Activated CD8-positive, alpha-beta memory T cell treated with anti-CD3 and anti-CD28 coated beads, Interleukin-2, amount 50 U/mL, for 4 hours (primary cell): ENCODE measurements at regions not wholly inside any gene's neighbourhood (a gene's known extent, or its start where the extent isn't known, plus 50 kb on each side); places are given as distances from the start of the nearest gene placed in this dataset.
"Not testable (repeated sequence)": the region's sequence is repeated elsewhere in the genome, so short reads cannot be mapped to it uniquely, and the experiment has no call there.

ENCODE experiments used
- DNase-seq: peaks from one replicate; pipeline ENCODE4 v3.0.0-alpha.2; 2020

DNA sequence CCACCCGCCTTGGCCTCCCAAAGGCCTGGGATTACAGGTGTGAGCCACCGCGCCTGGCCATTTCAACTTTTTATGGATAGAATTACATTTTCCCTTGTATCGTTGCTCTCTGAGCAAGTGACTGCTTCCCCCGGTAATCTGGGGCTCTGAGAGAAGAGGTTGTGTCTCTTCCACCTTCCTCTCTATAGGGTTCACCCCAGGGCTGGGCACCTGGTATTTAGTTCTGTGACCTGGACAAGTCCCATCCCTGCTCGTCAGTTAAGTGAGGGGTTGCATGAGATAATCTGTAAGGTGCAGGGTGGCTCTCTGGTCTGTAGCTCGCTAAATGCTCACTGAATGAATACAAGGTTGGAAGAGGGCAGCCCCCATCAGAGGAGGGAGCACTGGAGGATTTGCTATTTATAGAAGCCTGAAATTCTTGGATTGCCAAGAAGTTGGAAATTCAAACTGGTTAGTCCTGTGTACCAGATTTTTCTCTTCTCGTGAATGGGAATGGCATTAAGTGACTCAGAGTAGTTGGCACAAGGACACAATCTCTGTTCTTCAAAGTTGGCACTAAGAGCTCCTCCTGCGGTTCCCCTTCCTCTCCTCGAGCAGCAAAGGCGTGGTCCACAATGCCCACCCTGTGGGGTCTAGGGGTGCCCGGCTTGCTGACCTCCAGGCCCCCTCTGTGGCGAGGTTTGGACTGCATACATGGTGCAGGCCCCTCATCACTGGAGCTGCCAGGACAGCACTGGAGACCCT lies 68.1 kb upstream of the DLG1 start:
- no peak for DNase-seq

DNA sequence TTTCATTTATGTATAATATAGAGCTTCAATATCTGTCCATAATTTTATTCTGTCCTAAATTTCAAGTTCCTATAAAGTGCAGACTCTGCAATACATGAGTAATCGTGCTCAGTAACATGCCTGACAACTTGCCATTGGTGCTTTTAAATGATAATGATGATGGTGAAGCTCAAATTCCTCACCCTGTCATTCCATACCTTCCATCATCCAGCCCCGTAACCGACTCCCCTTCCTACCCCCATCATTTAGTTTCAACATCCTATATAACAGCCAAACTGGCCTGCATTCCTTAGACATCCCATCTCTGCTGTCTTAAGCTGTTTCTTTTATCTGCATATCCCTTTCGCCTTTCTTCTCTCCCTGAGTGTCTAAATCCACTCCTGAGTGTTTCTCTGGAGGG lies 67.2 kb upstream of the DLG1 start:
- no peak for DNase-seq

DNA sequence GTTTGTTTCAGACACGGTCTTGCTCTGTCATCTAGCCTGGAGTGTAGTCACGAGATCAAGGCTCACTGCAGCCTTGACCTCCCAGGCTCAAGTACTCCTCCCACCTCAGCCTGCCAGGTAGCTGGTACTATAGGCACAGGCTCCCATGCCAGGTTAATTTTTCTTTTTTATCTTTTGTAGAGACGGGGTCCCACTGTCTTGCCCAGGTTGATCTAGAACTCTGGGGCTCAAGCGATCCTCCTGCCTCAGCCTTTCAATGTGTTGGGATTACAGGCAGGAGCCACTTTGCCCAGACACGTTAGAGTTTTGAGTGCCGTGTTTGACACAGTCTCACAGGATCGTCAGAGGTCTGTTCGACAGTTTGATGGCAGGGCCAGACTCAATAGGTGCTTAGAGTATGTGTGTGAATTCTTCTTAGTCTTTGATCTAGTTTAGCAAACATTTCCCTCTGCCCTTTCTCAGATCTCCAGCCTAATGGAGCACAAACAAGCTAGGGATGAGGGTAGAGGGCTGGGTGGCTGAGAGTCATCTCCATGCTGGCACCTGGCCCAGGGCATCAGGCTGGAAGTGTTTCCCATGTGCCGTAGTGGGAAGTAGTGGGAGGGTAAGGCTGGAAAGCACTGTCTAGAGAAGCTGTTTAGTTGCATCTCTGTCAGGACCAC lies 66.1 kb upstream of the DLG1 start:
- DNase-seq = no peak

DNA sequence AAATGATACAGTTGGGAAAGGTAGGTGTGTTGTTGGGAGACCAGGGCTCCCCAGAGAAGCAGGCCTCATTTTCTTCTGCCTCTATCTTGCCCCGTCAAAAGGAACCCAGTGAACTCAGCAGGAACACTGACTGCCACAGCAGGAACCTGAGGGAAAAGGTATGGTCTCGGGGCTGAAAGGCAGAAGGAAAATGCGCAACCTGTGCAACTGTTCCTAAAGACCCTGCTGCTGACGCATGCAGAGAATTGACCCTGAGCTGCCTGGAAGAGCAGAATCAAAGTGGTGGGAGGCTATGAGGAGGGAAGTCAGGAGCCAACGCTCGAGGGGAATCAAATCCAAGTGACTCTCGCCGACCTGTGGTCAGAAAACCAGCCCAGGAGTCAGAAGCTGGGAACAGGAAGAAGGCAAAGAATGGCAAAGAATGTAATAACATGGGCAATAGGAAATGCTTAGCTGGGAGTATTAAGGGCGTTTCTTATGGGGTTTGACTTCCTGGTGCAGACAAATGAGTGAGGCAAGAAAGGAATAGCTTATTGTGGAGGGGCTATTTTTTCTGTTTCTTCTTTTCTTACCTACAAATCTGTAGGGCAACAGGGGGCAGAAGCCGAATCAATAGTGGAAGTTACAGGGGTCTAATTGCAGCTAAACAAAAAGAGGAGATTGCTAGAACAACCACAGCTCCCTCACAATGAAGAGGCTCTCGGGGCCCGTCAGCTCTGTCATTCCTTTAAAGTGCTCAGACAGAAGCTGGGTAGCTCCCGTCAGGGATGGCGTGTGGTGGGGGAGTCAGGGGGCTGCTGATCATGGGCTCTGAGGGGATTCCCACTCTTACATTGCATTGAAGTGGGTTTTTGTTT lies 65.4 kb upstream of the DLG1 start:
- no peak for DNase-seq

DNA sequence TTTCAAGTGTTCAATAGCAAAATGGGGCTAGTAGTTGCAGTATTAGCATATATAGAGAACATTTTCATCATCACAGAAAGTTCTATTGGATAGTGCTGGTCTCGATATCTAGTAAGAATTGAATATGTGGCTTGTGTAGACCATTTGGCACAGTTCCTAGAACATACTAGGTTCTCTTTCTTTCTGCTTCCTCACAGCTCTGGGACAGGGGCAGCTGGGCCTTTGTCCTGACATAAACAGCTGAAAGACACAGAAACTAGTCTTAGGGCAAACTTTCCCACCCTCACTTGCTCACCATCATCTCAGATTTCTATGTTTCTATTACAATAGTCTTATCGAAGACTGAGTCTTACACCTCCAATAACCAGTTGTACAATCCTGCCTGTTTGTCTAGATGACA lies 63.7 kb upstream of the DLG1 start:
- no peak for DNase-seq

DNA sequence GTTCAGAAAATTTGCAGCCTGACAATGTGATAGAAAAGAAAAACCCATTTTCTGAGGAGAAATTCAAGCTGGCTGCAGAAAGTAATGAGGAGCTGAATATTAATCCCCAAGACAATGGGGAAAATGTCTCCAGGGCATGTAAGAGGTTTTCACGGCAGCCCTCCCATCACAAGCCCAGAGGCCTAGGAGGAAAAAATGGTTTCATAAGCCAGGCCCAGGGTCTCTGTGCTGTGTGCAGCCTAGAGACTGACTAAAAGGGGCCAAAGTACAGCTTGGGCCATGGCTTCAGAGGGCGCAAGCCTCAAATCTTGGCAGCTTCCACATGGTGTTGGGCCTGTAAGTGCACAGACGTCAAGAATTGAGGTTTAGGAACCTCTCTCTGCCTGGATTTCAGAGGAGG lies 61.7 kb upstream of the DLG1 start:
- DNase-seq = not testable (repeated sequence)

DNA sequence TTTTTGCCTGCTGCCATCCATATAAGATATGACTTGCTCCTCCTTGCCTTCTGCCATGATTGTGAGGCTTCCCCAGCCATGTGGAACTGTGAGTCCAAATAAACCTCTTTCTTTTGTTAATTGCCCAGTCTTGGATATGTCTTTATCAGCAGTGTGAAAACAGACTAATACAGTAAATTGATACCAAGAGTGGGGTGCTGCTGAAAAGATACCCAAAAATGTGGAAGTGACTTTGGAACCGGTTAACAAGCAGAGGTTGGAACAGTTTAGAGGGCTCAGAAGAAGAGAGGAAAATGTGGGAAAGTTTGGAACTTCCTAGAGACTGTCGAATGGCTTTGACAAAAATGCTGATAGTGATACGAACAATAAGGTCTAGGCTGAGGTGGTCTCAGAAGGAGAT lies 61.1 kb upstream of the DLG1 start:
- not testable (repeated sequence) for DNase-seq

DNA sequence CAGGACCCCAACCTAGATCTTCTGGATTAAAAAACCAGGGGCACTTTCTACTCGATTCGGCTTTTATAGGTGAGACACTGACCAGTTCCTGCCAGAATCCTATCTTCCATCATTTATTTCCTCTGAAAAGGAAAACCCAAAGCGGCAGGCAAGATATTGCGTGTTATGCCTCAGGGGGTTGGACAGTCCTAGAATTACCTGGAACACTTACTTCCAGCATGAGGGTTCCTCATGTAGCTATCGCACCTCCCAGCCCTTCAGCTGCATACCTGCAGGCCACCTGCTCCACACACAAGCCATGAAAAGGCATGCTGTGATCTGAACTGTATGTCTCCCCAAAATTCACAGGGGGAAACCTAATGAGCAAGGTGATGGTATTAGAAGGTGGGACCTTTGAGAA lies 58.3 kb upstream of the DLG1 start:
- DNase-seq = no peak

DNA sequence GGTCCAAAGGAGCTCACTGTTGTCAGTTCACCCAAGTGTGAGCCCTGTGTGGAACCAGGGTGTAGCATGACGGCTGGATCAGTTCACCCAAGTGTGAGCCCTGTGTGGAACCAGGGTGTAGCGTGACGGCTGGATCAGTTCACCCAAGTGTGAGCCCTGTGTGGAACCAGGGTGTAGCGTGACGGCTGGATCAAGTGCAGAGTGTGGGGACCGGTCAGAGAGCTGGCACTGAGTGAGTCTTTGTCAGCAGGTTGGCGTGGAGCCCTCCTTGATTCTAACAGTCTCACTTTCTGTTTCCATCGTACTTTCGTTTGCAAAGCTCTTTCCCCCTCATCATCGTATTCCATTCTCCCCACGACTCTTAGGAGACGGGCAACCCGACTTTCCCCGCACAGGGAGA lies 57.9 kb upstream of the DLG1 start:
- no peak for DNase-seq

DNA sequence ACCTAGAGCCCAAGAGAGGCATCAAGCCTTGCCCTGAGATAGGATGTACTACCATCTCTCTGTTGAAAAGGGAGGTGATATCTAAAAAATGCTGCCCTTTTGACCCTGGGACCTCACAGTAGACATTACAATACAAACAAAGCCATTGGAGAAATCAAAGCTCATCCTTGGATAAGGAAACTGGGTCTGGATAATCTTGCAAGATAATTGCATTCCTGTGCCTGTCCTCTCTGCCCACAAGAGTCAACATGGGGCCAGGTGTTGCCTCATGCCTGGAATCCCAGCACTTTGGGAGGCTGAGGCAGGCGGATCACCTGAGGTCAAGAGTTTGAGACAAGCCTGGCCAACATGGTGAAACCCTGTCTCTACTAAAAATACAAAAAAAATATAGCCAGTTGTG lies 57.3 kb upstream of the DLG1 start:
- no peak for DNase-seq

DNA sequence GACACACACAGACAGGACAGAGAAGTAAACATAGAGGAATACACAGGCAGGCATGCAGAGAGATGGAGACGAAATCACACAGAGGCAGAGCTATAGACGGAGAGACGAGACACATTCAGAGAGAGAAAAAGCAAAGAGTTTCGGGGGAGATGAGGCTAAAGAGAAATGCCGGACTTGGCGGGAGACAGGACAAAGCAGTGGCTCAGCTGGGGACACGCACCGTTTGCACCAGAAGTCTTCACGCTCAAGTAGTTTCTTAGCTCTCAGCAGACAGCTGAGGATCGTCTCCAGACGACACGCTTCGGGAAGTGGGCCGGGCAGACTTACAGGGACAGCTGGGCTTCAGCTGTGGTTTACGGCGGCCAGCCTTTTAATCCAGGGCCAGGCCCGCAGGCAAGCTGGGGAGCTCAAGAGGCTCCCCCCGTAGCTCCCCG lies 56.2 kb upstream of the DLG1 start:
- no peak for DNase-seq

DNA sequence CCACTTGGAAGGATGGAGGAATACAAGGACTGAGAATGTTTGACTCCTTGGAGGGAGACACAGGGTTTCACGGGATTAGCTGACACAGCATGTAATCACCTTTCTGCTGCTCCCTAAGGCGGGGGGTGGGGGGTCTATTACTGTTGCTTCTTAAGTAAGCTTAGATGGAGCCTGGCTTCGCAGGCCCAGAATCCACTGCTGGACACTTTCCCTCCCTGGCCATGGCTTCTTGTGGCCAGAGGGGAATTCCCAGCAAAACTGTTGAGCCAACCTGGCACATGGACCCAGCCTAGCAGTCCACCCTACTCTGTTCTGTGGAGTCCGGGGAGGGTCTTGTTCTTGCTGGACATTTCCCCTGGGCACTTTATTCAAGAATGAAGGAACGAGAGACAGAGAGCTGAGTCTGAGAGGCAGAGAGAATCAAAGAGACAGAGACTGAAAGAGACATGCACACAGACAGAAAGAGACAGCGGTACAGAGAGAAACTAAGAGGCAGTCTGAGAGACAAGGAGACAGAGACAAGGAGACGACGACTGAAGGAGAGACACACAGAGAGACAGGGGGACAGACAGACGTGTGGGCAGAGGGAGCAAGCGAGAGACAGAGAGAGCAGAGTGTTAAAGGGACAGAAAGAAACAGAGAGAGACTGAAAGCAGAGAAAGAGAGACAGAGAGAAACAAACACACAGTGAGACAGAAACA lies 55.6 kb upstream of the DLG1 start:
- DNase-seq = no peak

DNA sequence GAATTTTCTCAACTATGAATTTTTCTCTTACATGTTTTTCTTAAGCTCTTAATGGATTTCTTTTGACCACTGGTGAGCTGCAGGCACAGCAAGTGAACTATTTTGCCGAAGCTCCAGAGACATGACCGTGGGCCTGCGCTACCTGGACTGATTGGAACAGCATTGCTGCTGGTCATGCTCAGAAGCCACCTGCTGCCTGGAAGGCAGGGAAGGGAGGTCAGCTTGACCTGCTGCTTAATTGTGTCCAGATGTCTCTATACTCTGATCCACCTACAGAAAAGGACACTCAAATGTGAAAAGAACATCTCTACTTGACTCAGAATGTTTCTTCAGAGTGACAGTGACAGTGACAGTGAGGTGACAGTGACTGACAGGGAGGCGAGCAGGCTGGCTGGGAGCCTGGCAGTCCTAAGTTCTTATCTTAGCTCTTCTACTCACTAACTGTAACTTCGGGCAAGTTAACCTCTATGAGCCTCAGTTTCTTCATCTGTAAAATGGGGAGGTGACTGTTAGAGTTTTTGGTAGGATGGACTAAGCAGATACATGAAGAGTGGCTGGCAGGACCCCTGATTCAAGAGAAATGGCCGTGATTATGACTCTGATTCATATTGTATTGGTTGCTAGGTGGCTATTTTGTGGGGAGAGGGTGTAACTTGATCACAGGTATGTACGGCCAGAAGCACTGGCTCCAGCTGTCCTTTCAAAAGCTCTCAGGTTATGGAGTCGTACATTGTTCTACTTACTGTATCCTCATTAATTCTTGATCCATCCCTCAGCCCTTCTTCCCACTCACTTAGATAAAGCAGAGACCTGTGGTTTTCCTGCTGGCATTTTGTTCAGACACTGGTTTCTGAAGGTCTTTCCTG lies 54.8 kb upstream of the DLG1 start:
- no peak for DNase-seq

DNA sequence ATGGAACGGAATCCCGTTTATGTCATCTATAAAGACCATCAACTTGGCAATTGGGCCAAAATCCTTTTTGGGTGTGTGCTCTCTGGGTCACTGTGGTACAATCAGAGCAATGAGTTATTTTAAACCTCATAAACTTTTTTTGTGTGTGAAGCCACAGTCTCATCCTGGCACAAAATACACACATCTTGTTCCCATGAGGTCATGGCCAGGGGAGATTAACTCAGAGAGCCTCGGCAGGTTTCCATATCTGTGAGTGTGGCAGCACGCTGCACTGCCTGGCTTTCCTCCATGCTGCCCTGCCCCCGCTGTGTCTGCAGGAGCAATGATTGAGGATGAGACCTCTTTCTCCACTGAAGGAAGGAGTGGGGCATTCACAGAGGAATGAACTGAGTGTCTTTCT lies 54.0 kb upstream of the DLG1 start:
- DNase-seq = no peak

DNA sequence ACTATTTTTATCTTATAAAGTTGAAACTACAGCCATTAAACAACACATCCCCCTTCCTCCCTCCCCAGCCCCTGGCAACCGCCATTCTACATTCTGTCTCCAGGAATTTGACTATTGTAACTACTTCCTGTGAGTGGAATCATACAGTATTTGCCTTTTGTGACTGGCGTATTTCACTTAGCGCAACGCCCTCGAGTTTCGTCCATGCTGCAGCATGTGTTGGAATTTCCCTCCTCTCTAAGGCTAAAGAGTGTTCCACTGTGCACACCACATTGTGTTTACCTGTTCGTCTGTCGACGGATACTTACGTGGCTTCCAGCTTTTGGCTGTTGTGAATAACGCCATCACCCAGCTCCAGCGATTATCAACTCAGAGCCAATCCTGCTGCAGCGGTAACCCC lies 52.0 kb upstream of the DLG1 start:
- DNase-seq = no peak

DNA sequence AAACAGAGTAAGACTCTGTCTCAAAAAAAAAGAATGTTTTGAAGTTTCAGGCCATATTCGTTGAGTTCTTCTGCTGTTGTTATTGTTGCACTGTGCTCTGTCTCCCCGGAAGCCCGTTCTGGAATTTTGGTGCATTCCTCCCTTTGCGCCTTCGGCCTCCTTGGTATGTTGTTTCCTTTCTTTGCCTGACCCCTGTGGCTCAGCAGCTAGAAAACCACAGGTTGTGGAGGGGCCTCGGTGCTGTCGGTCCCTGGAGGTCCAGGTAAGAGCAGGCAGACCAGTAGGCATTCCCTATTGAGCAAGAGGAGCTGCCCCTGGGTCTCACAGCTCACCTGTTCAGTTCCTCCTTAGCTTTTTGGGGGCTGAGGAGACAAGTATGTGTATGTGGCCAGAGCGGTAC lies 51.0 kb upstream of the DLG1 start:
- DNase-seq = no peak
